ENCODE measurements at regions not wholly inside any gene's neighbourhood (a gene's known extent, or its start where the extent isn't known, plus 50 kb on each side); places are given as distances from the start of the nearest gene placed in this dataset.

DNA sequence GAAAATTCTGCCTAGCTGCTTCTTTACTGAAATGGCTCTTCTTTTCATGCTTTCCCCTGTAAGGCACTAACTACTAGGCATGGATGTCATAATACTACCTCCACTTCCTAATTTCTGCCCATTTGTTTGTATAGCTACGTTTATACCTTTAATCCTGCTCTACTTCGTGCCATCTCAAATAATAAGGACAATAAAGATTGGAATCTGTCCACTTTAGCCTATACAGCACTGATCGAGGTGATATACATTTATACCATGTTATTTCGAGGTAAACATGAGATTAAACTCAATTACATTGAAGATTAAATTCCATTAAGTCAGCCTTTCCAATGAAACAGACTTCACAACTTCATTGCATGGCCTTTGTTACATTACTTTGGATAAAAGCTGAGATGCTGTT is 390.6 kb upstream of the MARCKS start:
- TF ChIP-seq CTCF (IDR thresholded peaks at IDR 0.05; ENCODE audit: insufficient read depth, low read depth, low read length) (no peak), EZH2 (IDR thresholded peaks at IDR 0.05; ENCODE audit: insufficient read depth, low read length) (no peak)
